SW480 (cell line): ENCODE measurements at regions not wholly inside any gene's neighbourhood (a gene's known extent, or its start where the extent isn't known, plus 50 kb on each side); places are given as distances from the start of the nearest gene placed in this dataset.
"Not testable (repeated sequence)": the region's sequence is repeated elsewhere in the genome, so short reads cannot be mapped to it uniquely, and the experiment has no call there.

Experiments used
- DNase-seq: peaks from one replicate; pipeline ENCODE4 v3.0.0-alpha.2; 2016; ENCODE audit warnings: low spot score

- no peak for DNase-seq
Measured at GRCh38 chr4:189176002-189176401, 764.7 kb upstream of the FRG1 start.

DNA sequence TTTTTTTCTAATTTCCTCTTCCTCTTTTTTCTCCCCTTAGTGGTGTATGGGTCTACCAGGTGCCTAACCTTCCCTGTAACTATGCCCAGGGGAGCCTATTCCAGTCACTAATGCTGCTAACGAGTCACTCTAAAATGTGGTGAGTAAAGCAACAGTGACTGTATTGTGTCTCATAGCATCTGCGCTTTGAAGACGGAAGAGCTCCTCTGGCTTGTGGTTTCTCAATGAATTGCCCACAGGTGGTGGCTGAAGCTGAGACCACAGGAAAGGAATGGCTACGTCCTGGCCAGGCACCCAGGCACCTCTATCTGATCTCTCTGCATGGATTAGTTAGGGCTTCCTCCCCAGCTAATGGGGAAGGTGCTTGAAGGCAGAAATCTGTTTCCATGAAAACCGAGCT lies 763.5 kb upstream of the FRG1 start:
- peak; percentile 85 for DNase-seq

GRCh38 chr4:189178125-189178746 lies 762.4 kb upstream of the FRG1 start:
- DNase-seq: no peak

- DNase-seq: no peak
Measured at GRCh38 chr4:189185810-189186432, 754.8 kb upstream of the FRG1 start.

GRCh38 chr4:189187531-189188052 lies 753.1 kb upstream of the FRG1 start:
- DNase-seq: no peak

GRCh38 chr4:189198624-189199023 lies 742.0 kb upstream of the FRG1 start:
- DNase-seq: no peak

DNA sequence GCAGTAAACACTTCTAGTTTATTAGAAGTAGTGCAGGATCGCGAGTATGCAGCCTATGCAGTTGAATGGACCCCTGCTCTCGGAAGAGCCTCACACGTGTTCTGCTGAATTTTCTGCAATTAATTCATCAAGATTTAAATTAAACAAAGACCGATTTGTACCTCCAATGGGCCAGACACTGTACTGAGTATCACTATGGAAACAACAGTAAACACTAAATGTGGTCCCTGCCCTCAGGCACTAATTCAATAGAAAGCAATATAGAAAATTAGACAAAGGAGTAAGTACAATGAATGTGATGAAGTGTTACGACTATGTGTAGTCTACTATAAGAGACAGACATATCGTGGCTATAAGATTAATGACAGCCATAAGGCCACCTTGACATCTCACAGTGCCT lies 740.3 kb upstream of the FRG1 start:
- DNase-seq: no peak

- DNase-seq: peak; percentile 50
Measured at GRCh38 chr4:189202182-189202868, 738.3 kb upstream of the FRG1 start.

DNA sequence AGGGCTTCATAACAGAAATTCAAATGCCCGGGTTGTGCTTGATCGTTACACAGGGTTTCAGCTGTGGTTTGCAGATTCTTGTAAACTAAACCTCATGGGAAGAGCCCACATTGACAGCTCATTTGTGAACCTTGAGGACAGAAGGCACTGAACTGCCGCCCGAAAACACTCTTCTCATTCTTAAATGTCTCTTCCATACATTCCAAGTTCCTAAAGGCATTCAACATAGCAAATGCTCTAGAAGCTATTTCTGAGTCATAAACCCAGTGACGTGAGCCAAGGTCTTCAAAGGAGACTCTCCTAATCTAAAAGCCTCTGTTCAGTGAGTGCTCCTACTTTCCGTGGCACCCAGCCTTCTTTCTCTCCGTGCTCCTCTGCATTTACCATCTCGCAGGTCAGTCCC lies 737.8 kb upstream of the FRG1 start:
- DNase-seq: peak; percentile 19

- DNase-seq: no peak
Measured at GRCh38 chr4:189204616-189205015, 736.1 kb upstream of the FRG1 start.

- no peak for DNase-seq
Measured at GRCh38 chr4:189206953-189207352, 733.7 kb upstream of the FRG1 start.

GRCh38 chr4:189207872-189208271 lies 732.8 kb upstream of the FRG1 start:
- no peak for DNase-seq

GRCh38 chr4:189215574-189215973 lies 725.1 kb upstream of the FRG1 start:
- DNase-seq: no peak

- DNase-seq: no peak
Measured at GRCh38 chr4:189221691-189222090, 719.0 kb upstream of the FRG1 start.

DNA sequence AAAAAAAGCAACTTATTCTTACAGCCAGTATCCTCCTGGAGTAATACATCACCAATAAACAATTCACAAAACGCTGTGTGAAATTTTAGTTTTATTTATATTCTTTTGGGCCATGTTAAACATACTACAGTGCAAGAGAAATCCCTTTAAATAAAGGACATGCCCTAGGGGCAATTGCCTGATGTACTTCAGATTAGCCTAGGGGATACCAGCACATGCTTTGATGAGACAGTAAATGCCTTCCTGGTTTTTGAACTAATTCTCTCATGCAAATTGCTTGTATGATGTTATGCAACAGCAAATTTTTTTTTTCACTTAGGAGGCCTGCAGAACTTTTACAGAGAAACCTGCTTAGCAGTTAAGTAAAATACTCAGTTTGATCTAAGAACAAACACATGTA lies 711.9 kb upstream of the FRG1 start:
- DNase-seq: no peak

DNA sequence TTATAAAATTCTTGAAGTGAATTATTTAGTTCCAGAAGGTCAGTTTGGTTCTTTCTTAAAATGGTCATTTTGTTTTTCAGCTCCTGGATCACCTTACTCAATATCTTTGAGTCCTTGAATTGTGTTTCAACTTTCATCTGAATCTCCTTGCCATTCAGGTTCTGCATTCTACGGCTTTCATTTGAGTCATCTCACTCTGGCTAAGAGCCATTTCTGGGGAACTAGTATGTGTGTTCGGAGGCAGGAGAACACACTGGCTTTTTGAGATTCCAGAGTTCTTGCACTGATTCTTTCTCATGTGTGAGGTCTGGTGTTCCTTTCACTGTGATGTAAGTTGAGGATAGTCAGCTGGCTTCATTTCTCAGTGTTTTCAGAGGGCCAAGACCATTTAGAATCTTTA lies 708.4 kb upstream of the FRG1 start:
- DNase-seq: no peak

DNA sequence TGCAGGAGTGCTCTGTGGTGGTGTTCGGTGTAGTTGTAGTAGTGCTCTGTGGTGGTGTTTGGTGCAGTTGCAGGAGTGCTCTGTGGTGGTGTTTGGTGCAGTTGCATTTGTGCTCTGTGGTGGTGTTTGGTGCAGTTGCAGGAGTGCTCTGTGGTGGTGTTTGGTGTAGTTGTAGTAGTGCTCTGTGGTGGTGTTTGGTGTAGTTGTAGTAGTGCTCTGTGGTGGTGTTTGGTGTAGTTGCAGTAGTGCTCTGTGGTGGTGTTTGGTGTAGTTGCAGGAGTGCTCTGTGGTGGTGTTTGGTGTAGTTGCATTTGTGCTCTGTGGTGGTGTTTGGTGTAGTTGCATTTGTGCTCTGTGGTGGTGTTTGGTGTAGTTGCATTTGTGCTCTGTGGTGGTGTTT lies 706.9 kb upstream of the FRG1 start:
- not testable (repeated sequence) for DNase-seq

DNA sequence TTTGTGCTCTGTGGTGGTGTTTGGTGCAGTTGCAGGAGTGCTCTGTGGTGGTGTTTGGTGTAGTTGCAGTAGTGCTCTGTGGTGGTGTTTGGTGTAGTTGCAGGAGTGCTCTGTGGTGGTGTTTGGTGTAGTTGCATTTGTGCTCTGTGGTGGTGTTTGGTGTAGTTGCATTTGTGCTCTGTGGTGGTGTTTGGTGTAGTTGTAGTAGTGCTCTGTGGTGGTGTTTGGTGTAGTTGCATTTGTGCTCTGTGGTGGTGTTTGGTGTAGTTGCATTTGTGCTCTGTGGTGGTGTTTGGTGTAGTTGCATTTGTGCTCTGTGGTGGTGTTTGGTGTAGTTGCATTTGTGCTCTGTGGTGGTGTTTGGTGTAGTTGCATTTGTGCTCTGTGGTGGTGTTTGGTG lies 705.7 kb upstream of the FRG1 start:
- DNase-seq: not testable (repeated sequence)

- DNase-seq: no peak
Measured at GRCh38 chr4:189235599-189235998, 705.1 kb upstream of the FRG1 start.

GRCh38 chr4:189236321-189236720 lies 704.4 kb upstream of the FRG1 start:
- not testable (repeated sequence) for DNase-seq

DNA sequence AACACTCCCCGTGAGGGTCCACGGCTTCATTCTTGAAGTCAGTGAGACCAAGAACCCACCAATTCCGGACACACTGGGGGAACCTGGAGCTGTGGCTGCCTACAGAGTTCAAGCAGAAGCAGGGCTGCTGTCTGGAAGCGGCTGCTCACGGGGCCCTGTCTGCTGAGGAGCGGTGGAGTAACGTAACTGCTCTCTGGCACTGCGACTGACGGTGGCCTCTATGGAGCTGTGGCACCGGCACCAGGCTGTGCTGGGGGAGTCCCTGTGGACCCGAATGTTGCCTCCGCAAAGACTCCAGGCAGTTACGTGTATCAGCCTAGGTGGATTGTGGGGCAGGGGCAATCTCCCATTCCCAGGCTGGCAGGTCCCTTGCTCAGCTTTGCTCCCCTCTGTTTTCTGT lies 703.3 kb upstream of the FRG1 start:
- DNase-seq: no peak

GRCh38 chr4:189255636-189256035 lies 685.0 kb upstream of the FRG1 start:
- DNase-seq: no peak

GRCh38 chr4:189261475-189261874 lies 679.2 kb upstream of the FRG1 start:
- no peak for DNase-seq
